CD14-positive monocyte (primary cell): ENCODE measurements at regions not wholly inside any gene's neighbourhood (a gene's known extent, or its start where the extent isn't known, plus 50 kb on each side); places are given as distances from the start of the nearest gene placed in this dataset.

Source experiments
- DNase-seq, 3 donors: peaks; one replicate each; pipeline ENCODE4 v3.0.0-alpha.2; 2011 to 2022
- H2AFZ ChIP-seq: 2 replicates; pipeline ENCODE4 v1.6.0; 2012; ENCODE audit warnings: mild to moderate bottlenecking, low read depth, low read length, inconsistent platforms; ENCODE audit not compliant: insufficient read depth, poor library complexity, severe bottlenecking
- H3K27ac ChIP-seq, 2 donors: 1 replicate in 1 of 2; 2 replicates in 1 of 2; pipeline ENCODE4 v1.5.1; 2012 to 2013; ENCODE audit warnings: low read length in 2 of 2, control low read depth in 1 of 2, inconsistent platforms in 1 of 2, low read depth in 1 of 2, mild to moderate bottlenecking in 1 of 2
- H3K27me3 ChIP-seq, 2 donors: one replicate each; pipeline versions ENCODE4 v1.6.0 to v1.6.1; 2011 to 2013; ENCODE audit warnings: low read length in 2 of 2; ENCODE audit not compliant: control insufficient read depth in 2 of 2, insufficient read depth in 2 of 2
- H3K36me3 ChIP-seq, 2 donors: replicated peaks in 1 of 2; 1 replicate in 1 of 2; 2 replicates in 1 of 2; pipeline versions ENCODE4 v1.5.1 to v1.6.1; 2012 to 2013; ENCODE audit warnings: low read length in 2 of 2, control low read depth in 1 of 2, inconsistent platforms in 1 of 2, mild to moderate bottlenecking in 1 of 2; ENCODE audit not compliant: insufficient read depth in 2 of 2, control insufficient read depth in 1 of 2
- H3K4me1 ChIP-seq, 2 donors: 1 replicate in 1 of 2; 2 replicates in 1 of 2; pipeline versions ENCODE4 v1.5.1 to v1.6.1; 2012 to 2013; ENCODE audit warnings: low read length in 2 of 2, control low read depth in 1 of 2, inconsistent platforms in 1 of 2, mild to moderate bottlenecking in 1 of 2, moderate library complexity in 1 of 2; ENCODE audit not compliant: insufficient read depth in 2 of 2, control insufficient read depth in 1 of 2
- H3K4me2 ChIP-seq: replicated peaks from 2 replicates; pipeline ENCODE3; 2012; ENCODE audit warnings: low read length, moderate library complexity, mild to moderate bottlenecking; ENCODE audit not compliant: poor library complexity, severe bottlenecking; ENCODE audit errors: extremely low read depth
- H3K4me3 ChIP-seq, 3 experiments: fragments of 200-600 bp in 1 of 3; sonication (generic) in 1 of 3; replicated peaks in 1 of 3; 1 replicate in 2 of 3; 2 replicates in 1 of 3; pipeline ENCODE4 v1.5.1; 2011 to 2013; ENCODE audit warnings: low read length in 3 of 3, mild to moderate bottlenecking in 3 of 3, control low read depth in 2 of 3, low read depth in 2 of 3, inconsistent platforms in 1 of 3, moderate library complexity in 1 of 3
- H3K79me2 ChIP-seq: 2 replicates; pipeline ENCODE4 v1.6.0; 2012; ENCODE audit warnings: mild to moderate bottlenecking, control low read depth, inconsistent platforms, low read length, moderate library complexity; ENCODE audit not compliant: insufficient read depth
- H3K9ac ChIP-seq: 2 replicates; pipeline ENCODE4 v1.6.0; 2017; ENCODE audit warnings: low read length, mild to moderate bottlenecking; ENCODE audit not compliant: insufficient read depth, poor library complexity, severe bottlenecking
- H3K9me3 ChIP-seq, 2 donors: replicated peaks in 1 of 2; 1 replicate in 1 of 2; 2 replicates in 1 of 2; pipeline versions ENCODE4 v1.5.1 to v1.6.1; 2012 to 2013; ENCODE audit warnings: low read length in 2 of 2, control low read depth in 1 of 2; ENCODE audit not compliant: control insufficient read depth in 1 of 2, insufficient read depth in 1 of 2
- H4K20me1 ChIP-seq: 2 replicates; pipeline ENCODE4 v1.6.0; 2012; ENCODE audit warnings: mild to moderate bottlenecking, low read length, control low read depth, moderate library complexity; ENCODE audit not compliant: insufficient read depth
- H3K27ac Mint-ChIP-seq, 7 donors: one replicate each; pipeline ENCODE4 v1.8.0; 2020; ENCODE audit warnings: mild to moderate bottlenecking in 7 of 7, mixed read lengths in 7 of 7, moderate library complexity in 6 of 7, inconsistent platforms in 2 of 7
- H3K27me3 Mint-ChIP-seq, 3 donors: one replicate each; pipeline ENCODE4 v1.8.0; 2021 to 2022; ENCODE audit warnings: low read depth in 3 of 3, mild to moderate bottlenecking in 3 of 3, mixed read lengths in 3 of 3, moderate library complexity in 3 of 3, inconsistent platforms in 1 of 3
- H3K36me3 Mint-ChIP-seq, 2 donors: one replicate each; pipeline ENCODE4 v1.8.0; 2020; ENCODE audit warnings: mixed read lengths in 2 of 2, inconsistent platforms in 1 of 2, mild to moderate bottlenecking in 1 of 2
- H3K4me1 Mint-ChIP-seq: one replicate; pipeline ENCODE4 v1.8.0; 2020; ENCODE audit warnings: mild to moderate bottlenecking, mixed read lengths
- H3K4me3 Mint-ChIP-seq, 2 donors: one replicate each; pipeline ENCODE4 v1.8.0; 2020; ENCODE audit warnings: mild to moderate bottlenecking in 2 of 2, mixed read lengths in 2 of 2, moderate library complexity in 1 of 2
- H3K9me3 Mint-ChIP-seq, 7 donors: one replicate each; pipeline ENCODE4 v1.8.0; 2020 to 2022; ENCODE audit warnings: mixed read lengths in 7 of 7, mild to moderate bottlenecking in 6 of 7, moderate library complexity in 6 of 7, inconsistent platforms in 2 of 7
- WGBS: methylation state at CpG from one replicate; pipeline ENCODE4 v1.1.5; 2013; ENCODE audit warnings: missing lambda C conversion rate; ENCODE audit not compliant: insufficient coverage; 5-methylcytosine and 5-hydroxymethylcytosine counted together
- intact Hi-C, 2 donors: fragments of 100-400 bp; cut with micrococcal nuclease; formaldehyde crosslinking; loops; one replicate each; pipeline versions ENCODE4 v1.15.0 to v1.15.1; 2023
- TF ChIP-seq, protein P1 (sequence below): fragments of 200-600 bp; IDR thresholded peaks from one replicate; pipeline ENCODE4 v1.8.0; 2022; ENCODE audit warnings: antibody characterized with exemption, mild to moderate bottlenecking

DNA sequence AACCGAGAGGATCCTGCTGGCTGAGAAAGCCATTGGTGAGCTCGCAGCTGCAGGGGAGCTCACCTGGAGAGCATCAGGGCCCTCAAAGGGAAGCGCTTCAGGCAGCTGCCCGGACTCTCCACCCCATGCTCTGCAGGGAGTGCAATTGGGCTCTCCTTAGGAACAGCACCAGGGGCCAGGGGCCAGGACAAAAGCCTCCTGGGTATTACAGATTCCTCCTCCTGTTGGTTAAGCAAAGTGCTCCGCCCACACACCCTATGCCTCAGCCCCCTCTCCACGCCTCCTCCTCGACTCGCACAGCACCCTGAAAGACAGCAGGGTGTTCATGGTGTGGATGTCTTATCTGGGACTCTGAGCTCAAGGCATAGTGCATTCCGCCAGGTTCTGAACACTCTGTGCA is 139.9 kb downstream of the SHANK2 start:
- Histone ChIP-seq H2AFZ (no peak overlapping the region), H3K4me3 (no peak overlapping the region), H4K20me1 (no peaks in the 10 kb centered on the region), H3K4me2 (no peak overlapping the region), H3K36me3 (no peaks in the 10 kb centered on the region), H3K9ac (no peak overlapping the region), H3K79me2 (no peaks in the 10 kb centered on the region), H3K4me1 (no peaks in the 10 kb centered on the region), H3K9me3 (no peaks in the 10 kb centered on the region), H3K27me3 (no peaks in the 10 kb centered on the region), H3K27ac (no peak overlapping the region)
- TF ChIP-seq, protein P1, sequence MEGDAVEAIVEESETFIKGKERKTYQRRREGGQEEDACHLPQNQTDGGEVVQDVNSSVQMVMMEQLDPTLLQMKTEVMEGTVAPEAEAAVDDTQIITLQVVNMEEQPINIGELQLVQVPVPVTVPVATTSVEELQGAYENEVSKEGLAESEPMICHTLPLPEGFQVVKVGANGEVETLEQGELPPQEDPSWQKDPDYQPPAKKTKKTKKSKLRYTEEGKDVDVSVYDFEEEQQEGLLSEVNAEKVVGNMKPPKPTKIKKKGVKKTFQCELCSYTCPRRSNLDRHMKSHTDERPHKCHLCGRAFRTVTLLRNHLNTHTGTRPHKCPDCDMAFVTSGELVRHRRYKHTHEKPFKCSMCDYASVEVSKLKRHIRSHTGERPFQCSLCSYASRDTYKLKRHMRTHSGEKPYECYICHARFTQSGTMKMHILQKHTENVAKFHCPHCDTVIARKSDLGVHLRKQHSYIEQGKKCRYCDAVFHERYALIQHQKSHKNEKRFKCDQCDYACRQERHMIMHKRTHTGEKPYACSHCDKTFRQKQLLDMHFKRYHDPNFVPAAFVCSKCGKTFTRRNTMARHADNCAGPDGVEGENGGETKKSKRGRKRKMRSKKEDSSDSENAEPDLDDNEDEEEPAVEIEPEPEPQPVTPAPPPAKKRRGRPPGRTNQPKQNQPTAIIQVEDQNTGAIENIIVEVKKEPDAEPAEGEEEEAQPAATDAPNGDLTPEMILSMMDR: no peak
- WGBS: 68% methylated on average over 5 of the region's 9 CpGs
- DNase-seq: no peak
- intact Hi-C loops: no loop called here
- Mint-ChIP-seq H3K9me3 (no peaks in the 10 kb centered on the region), H3K27me3 (peaks cover 5 to 24% (median 6%) of the 10 kb centered on the region in 3 donors), H3K36me3 (no peaks in the 10 kb centered on the region), H3K27ac (no peak overlapping the region), H3K4me1 (peaks cover 2% of the 10 kb centered on the region), H3K4me3 (no peak overlapping the region)

DNA sequence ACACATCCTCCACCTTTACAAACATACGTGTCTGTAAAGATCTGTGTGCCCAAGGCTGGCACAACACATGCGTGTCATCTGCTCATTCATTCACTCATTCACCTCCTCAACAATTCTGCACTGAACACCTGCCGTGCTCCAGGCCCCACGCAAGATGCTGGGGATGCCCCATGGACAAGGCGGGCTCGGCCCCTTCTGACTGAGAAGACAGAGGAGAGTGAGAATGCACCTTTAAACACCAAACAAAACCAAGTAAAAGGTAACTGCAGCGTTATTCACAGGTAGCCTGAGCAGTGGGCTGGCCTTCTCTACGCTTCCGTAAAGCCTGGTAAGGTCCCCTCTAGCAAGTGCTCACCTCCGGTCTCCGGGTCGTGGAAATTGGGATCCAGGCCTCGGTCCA is 142.8 kb downstream of the SHANK2 start:
- Mint-ChIP-seq H3K9me3 (no peaks in the 10 kb centered on the region), H3K4me3 (no peak overlapping the region), H3K36me3 (no peaks in the 10 kb centered on the region), H3K27ac (no peak overlapping the region), H3K4me1 (no peaks in the 10 kb centered on the region), H3K27me3 (peaks cover 6 to 17% (median 12%) of the 10 kb centered on the region in 3 donors)
- H4K20me1 ChIP-seq: no peaks in the 10 kb centered on the region
- H3K27ac ChIP-seq: no peak overlapping the region
- H3K27me3 ChIP-seq: no peaks in the 10 kb centered on the region
- WGBS: 98% methylated on average over 9 of the region's 13 CpGs
- TF ChIP-seq, protein P1: no peak
- no peaks in the 10 kb centered on the region for H3K9me3 ChIP-seq
- no peaks in the 10 kb centered on the region for H3K79me2 ChIP-seq
- no peak overlapping the region for H2AFZ ChIP-seq
- H3K36me3 ChIP-seq: no peaks in the 10 kb centered on the region
- no peak overlapping the region for H3K9ac ChIP-seq
- no peak for DNase-seq
- intact Hi-C loops: no loop called here
- H3K4me3 ChIP-seq: no peak overlapping the region
- no peak overlapping the region for H3K4me2 ChIP-seq
- H3K4me1 ChIP-seq: no peaks in the 10 kb centered on the region
